Naive thymus-derived CD8-positive, alpha-beta T cell (primary cell): ENCODE measurements at regions not wholly inside any gene's neighbourhood (a gene's known extent, or its start where the extent isn't known, plus 50 kb on each side); places are given as distances from the start of the nearest gene placed in this dataset.

Source experiments
- ATAC-seq, 2 donors: fragments of 150-1000 bp; cut with Tn5 transposase in 1 of 2; sonication (Bioruptor Pico), chemical (Tn5 transposase) in 1 of 2; 1 replicate in 1 of 2; 2 replicates in 1 of 2; pipeline ENCODE4 v1.10.0; 2021; ENCODE audit warnings: mild to moderate bottlenecking in 2 of 2, moderate library complexity in 2 of 2
- POLR2A ChIA-PET: fragments of 350-600 bp; sonication (Branson Sonifier 250); formaldehyde crosslinking; loops from one replicate; lab custom pipeline; 2021; ENCODE audit warnings: antibody characterized with exemption; lab: Charles Lee
- DNase-seq, 10 donors: peaks; one replicate each; pipeline versions ENCODE4 v3.0.0 to v3.0.0-alpha.2; 2020 to 2022
- H3K27ac Mint-ChIP-seq, 10 donors: one replicate each; pipeline ENCODE4 v1.8.0; 2020 to 2022; ENCODE audit warnings: mild to moderate bottlenecking in 10 of 10, mixed read lengths in 10 of 10, moderate library complexity in 4 of 10, inconsistent platforms in 1 of 10
- H3K27me3 Mint-ChIP-seq, 5 donors: one replicate each; pipeline ENCODE4 v1.8.0; 2021 to 2022; ENCODE audit warnings: mixed read lengths in 5 of 5
- H3K36me3 Mint-ChIP-seq, 3 donors: one replicate each; pipeline ENCODE4 v1.8.0; 2020 to 2022; ENCODE audit warnings: mixed read lengths in 3 of 3, mild to moderate bottlenecking in 2 of 3, inconsistent platforms in 1 of 3
- H3K4me1 Mint-ChIP-seq, 4 donors: one replicate each; pipeline ENCODE4 v1.8.0; 2021 to 2022; ENCODE audit warnings: mixed read lengths in 4 of 4
- H3K4me3 Mint-ChIP-seq, 10 donors: one replicate each; pipeline ENCODE4 v1.8.0; 2020 to 2022; ENCODE audit warnings: mild to moderate bottlenecking in 10 of 10, mixed read lengths in 10 of 10, moderate library complexity in 6 of 10, inconsistent platforms in 1 of 10
- H3K9me3 Mint-ChIP-seq, 9 donors: one replicate each; pipeline ENCODE4 v1.8.0; 2020 to 2022; ENCODE audit warnings: mixed read lengths in 9 of 9, mild to moderate bottlenecking in 3 of 9, inconsistent platforms in 1 of 9, moderate library complexity in 1 of 9

DNA sequence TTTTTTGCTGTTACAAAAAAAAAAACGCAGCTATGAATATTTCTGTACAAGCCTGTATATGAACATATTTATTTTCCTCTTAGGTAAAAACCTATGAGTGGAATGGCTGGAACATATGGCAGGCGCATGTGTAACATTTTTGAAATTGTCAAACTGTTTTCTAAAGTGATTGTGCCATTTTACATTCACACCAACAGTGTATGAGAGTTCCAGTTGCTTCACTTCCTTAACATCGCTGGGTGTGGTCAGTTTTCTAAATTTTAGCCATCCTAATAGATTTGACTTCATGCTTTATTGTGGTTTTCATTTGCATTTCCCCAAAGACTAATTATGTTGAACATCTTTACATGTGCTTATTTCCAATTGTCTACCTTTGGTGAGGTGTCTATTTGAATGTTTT, 306.8 kb downstream of the KCNRG start:
- H3K4me3 Mint-ChIP-seq: no peak overlapping the region
- H3K4me1 Mint-ChIP-seq: peaks cover 7 to 23% (median 18%) of the 10 kb centered on the region in 4 donors
- ATAC-seq: no peak
- POLR2A ChIA-PET: interaction anchor here (0.6 kb wide), 1 partner anchor 208 kb away, joined by 3 read pairs; no protein-coding TSS in a partner anchor
- DNase-seq: no peak
- H3K36me3 Mint-ChIP-seq: no peaks in the 10 kb centered on the region
- peaks cover 0 to 9% (median 0%) of the 10 kb centered on the region in 9 donors for H3K9me3 Mint-ChIP-seq
- H3K27me3 Mint-ChIP-seq: no peaks in the 10 kb centered on the region
- no peak overlapping the region for H3K27ac Mint-ChIP-seq

DNA sequence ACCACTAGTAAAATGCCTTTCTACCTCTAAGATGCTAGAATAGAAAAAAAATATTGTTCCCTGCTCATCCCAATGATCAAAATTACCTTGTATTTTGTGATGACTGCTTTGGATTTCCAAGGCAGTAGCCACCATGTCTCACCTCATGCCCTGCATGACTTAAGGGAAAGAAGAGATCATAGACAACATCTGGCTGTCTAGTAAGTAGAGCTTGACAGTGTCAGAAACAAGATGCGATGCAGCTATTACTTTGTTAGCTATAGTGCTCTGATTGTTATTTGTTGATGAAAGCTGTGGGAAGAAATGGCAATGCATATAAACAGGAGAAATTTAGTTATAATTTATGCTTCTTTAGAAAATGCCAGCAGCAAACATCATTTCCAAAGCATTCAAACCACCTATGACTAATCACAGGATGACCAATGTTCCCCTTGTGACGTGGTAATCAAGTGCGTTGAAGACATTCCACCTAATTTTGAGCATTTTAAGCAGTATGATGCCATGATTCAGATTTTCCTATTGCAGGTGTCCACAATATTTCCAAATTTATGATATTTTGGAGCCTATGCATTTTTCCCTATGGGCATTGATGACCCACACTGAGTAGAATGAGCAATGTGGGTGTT, 308.3 kb downstream of the KCNRG start:
- Mint-ChIP-seq H3K27me3 (no peaks in the 10 kb centered on the region), H3K4me1 (peaks cover 5 to 20% (median 18%) of the 10 kb centered on the region in 4 donors), H3K36me3 (no peaks in the 10 kb centered on the region), H3K4me3 (no peak overlapping the region), H3K9me3 (peaks cover 0 to 9% (median 0%) of the 10 kb centered on the region in 9 donors), H3K27ac (no peak overlapping the region)
- ATAC-seq (no peak), DNase-seq (no peak)
- POLR2A ChIA-PET: no interaction called here

DNA sequence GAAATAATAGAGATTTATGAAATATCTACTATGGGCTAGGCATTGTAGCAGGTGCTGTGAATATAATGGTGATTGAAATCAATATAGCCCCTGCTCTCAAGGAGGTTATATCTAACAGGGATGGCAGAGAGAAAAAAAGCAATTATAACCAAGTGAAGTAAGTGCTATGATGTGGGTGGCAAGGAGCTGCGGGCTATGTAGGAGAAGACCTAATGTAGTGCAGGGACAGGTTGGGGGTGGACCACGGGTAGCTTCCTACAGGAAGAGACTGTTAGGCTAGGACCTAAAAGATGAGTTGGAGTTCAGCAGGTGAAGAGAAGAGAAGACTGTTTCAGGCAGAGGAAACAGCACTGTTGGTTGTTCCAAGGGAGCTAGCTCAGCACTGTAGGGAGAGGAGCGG, 311.0 kb downstream of the KCNRG start:
- no peak overlapping the region for H3K27ac Mint-ChIP-seq
- ATAC-seq: no peak
- no peaks in the 10 kb centered on the region for H3K27me3 Mint-ChIP-seq
- no peak for DNase-seq
- H3K36me3 Mint-ChIP-seq: no peaks in the 10 kb centered on the region
- no peak overlapping the region for H3K4me3 Mint-ChIP-seq
- H3K9me3 Mint-ChIP-seq: peaks cover 0 to 9% (median 0%) of the 10 kb centered on the region in 9 donors
- peaks cover 0 to 5% (median 0%) of the 10 kb centered on the region in 4 donors for H3K4me1 Mint-ChIP-seq
- POLR2A ChIA-PET: no interaction called here

DNA sequence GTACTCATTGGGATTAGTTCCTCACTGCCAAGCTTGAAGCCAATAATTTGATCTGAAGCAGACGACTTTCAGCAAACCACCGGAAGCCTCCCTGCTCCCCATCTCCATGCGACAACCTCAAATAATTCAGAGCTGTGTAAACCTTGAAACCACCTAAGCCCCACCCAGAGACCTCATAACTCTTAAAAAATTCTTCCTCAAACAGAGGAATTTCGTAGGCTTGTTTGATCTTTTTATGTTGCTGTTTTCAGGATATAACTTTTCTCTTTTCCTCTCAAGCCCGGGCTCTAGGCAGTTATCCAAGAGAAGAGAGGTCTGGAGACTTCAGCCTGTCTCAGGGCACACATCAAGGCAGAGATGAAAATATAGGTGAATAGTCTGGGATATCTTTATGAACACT, 311.6 kb downstream of the KCNRG start:
- no peaks in the 10 kb centered on the region for H3K27me3 Mint-ChIP-seq
- H3K9me3 Mint-ChIP-seq: peaks cover 0 to 9% (median 0%) of the 10 kb centered on the region in 9 donors
- ATAC-seq (no peak), DNase-seq (no peak)
- no peak overlapping the region for H3K27ac Mint-ChIP-seq
- H3K36me3 Mint-ChIP-seq: no peaks in the 10 kb centered on the region
- peaks cover 0 to 5% (median 0%) of the 10 kb centered on the region in 4 donors for H3K4me1 Mint-ChIP-seq
- POLR2A ChIA-PET: no interaction called here
- peak overlapping the region in 1 of 10 donors; percentile 5 for H3K4me3 Mint-ChIP-seq

DNA sequence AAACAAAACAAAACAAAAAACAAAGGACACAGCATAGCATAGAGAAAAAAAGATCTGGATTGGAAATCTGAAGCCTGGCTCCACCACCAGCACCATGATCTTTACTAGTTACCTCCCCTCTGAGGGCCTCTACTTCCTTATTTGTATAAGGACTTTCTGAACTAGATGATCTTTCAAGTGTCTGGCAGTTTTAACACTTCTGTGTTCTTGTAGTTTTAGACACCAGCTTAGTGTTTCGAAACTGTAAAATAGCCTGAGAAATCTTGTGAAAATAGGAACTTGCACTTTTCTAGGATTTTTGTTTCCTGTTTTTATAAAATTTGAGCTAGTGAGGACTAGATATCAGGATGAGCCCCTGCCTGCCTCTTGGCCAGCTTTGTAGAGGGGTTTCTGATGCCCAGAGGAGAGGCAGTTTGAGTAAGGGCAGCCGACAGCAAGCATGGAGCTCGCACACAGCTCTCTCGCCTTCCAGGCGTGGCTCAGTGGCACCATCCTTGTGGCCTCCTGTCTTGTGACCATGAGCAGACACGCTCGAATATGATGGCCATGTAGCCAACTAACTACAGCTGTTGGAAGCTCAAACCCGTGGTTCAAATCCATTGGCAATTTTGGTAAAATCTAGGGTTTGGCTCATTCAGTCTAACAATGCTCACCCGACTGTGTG, 319.0 kb downstream of the KCNRG start:
- Mint-ChIP-seq H3K27ac (no peak overlapping the region), H3K9me3 (peaks cover 0 to 2% (median 0%) of the 10 kb centered on the region in 9 donors), H3K36me3 (peaks cover 0 to 5% (median 0%) of the 10 kb centered on the region in 3 donors), H3K4me1 (peaks cover 0 to 4% (median 0%) of the 10 kb centered on the region in 4 donors), H3K27me3 (no peaks in the 10 kb centered on the region), H3K4me3 (no peak overlapping the region)
- POLR2A ChIA-PET: interaction anchor here (0.6 kb wide), 1 partner anchor 177 kb away, joined by 4 read pairs; no protein-coding TSS in a partner anchor
- ATAC-seq (no peak), DNase-seq (no peak)

DNA sequence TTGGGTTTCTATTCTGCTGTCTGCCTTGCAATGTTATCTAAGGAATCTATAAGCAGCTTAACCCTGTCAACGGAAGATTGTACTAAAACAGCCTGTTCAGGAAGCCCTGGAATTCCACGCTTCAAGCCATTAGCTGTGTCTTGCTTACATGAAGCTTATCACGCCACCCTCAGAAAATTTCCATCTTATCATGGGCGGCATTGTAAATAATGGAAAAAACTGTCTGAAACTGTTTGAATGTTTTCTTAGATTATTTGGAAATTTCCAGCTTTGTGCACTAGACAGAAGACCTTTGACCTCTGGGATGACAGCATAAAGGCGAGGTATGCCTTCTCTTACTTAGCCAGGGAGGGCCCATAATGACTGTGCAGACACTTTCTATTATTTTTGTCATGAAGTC, 319.7 kb downstream of the KCNRG start:
- Mint-ChIP-seq H3K27ac (no peak overlapping the region), H3K4me3 (no peak overlapping the region), H3K9me3 (peaks cover 0 to 2% (median 0%) of the 10 kb centered on the region in 9 donors), H3K4me1 (peaks cover 0 to 4% (median 0%) of the 10 kb centered on the region in 4 donors), H3K27me3 (peaks cover 0 to 3% (median 0%) of the 10 kb centered on the region in 5 donors), H3K36me3 (peaks cover 0 to 5% (median 0%) of the 10 kb centered on the region in 3 donors)
- POLR2A ChIA-PET: no interaction called here
- ATAC-seq (no peak), DNase-seq (no peak)

DNA sequence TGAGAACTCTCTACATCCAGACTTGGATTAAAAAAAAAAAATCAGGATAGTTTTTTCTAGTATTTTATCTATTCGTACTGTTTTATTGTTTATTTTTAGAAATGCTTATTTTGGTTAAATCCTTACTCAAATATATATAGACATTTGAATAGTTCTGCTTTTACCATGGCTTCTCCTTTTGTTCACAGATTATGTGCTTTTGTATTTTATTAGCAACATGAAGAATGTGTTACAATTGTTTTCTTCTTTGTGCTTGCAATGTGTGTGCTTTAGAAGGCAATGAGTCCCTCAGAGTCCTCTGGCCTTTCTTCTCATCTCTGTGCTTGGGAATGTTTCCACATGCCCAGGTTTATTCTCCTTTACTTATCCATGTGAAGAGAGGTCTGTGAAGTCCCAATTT, 324.0 kb downstream of the KCNRG start:
- Mint-ChIP-seq H3K27me3 (peaks cover 0 to 18% (median 1%) of the 10 kb centered on the region in 5 donors), H3K36me3 (peaks cover 0 to 4% (median 0%) of the 10 kb centered on the region in 3 donors), H3K4me3 (no peak overlapping the region), H3K27ac (no peak overlapping the region), H3K9me3 (peaks cover 0 to 10% (median 0%) of the 10 kb centered on the region in 9 donors), H3K4me1 (no peaks in the 10 kb centered on the region)
- ATAC-seq (no peak), DNase-seq (no peak)
- POLR2A ChIA-PET: no interaction called here

DNA sequence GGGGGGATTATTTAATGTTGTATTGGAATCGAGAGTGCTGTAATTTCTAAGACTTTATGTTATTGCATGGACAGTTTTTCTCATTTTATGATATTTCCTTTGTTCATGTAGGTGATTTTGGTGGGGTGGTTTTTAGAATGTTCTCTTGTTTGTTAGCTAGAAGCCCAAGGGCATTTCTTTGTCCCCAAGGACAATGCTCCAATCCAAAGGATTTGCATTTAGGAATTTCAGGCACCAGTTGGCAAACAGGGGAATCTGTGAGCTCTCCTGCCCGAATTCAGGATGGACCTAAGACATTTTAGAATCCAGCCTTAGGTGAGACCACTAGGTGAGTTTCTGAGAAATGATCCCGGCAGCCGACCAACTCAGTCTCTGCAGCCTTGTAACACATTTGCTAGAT, 324.9 kb downstream of the KCNRG start:
- Mint-ChIP-seq H3K4me1 (peaks cover 0 to 7% (median 1%) of the 10 kb centered on the region in 4 donors), H3K27ac (no peak overlapping the region), H3K9me3 (peaks cover 0 to 10% (median 0%) of the 10 kb centered on the region in 9 donors), H3K4me3 (no peak overlapping the region), H3K36me3 (peaks cover 0 to 4% (median 0%) of the 10 kb centered on the region in 3 donors), H3K27me3 (peaks cover 0 to 22% (median 1%) of the 10 kb centered on the region in 5 donors)
- no peak for ATAC-seq
- DNase-seq: no peak
- POLR2A ChIA-PET: no interaction called here

DNA sequence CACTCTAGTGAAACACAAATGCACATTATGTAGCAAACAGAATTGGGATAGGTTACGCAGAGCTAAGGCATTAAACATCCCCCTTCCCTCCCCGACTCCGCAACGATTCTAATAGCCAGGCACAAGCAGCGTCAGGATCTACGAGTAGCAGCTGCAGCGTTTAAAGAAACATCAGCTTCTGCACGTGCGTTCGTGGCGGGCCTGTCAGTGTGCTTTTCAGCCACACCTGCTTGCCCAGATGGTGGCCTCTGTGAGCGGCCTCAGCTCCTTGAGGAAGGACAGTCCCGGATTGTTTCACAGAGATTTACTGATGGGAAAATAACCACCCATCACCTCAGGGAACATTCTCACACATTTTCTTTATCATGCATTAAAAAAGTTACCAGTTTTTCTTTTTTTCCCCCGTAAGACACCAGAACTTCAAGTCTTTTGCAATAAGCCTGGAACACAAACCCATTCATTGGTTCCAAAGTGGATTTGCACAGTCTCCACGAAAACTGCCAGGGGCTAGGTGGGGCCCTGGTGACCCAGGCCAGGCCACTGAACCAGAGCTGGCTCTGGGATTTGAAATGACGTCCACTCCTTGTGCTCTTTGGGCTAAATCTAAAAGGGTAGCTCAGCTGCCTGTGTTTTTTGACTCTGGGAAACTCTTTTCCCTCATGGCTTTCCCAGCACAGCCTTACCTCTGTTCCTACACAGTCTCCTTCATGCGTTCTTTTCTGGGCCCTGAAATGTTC, 325.5 kb downstream of the KCNRG start:
- peaks cover 0 to 10% (median 0%) of the 10 kb centered on the region in 9 donors for H3K9me3 Mint-ChIP-seq
- POLR2A ChIA-PET: no interaction called here
- no peak for ATAC-seq
- H3K27me3 Mint-ChIP-seq: peaks cover 0 to 22% (median 1%) of the 10 kb centered on the region in 5 donors
- H3K4me1 Mint-ChIP-seq: peaks cover 0 to 7% (median 1%) of the 10 kb centered on the region in 4 donors
- no peak overlapping the region for H3K4me3 Mint-ChIP-seq
- DNase-seq: no peak
- peaks cover 0 to 4% (median 0%) of the 10 kb centered on the region in 3 donors for H3K36me3 Mint-ChIP-seq
- H3K27ac Mint-ChIP-seq: no peak overlapping the region

DNA sequence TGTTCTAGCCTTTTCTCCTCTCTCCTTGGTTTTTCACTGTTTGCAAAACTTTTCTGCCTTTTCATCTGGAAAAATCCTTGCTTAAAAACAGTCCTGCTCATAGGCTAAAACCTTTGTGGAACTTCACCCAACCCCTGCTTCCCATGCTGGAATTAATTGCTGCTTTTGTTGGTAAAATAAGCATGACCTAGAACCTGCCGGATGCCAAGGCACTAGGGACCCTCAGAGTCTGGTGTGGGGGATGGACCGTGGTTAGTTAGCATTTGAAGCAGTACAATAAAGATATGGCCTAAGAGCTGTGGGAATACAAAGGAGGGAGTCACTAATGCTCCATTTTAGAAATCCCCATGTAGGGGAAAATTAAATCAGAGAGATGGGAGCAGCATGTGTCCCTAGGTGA, 326.3 kb downstream of the KCNRG start:
- Mint-ChIP-seq H3K27ac (no peak overlapping the region), H3K9me3 (peaks cover 0 to 10% (median 0%) of the 10 kb centered on the region in 9 donors), H3K27me3 (peaks cover 0 to 22% (median 5%) of the 10 kb centered on the region in 5 donors)

DNA sequence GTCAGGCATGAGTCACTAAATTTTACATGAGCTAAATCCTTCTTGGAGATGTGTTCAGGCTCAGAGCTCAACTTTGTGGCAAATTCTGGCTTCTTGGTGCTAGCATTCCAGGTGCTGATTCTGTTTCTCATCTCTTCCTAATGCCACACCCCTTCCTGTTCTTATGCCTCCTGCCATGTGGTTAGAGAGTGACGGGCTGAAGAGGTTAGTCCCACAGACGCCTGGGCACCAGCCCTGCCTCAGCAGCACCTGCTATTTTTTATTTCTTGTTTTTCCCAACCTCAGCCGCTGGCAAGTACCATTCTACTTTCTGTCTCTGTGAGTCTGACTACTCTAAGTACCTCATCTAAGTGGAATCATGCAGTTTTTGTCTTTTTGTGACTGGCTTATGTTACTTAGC, 329.5 kb downstream of the KCNRG start:
- no peak for ATAC-seq
- peaks cover 6 to 35% (median 9%) of the 10 kb centered on the region in 5 donors for H3K27me3 Mint-ChIP-seq
- POLR2A ChIA-PET: no interaction called here
- peaks cover 0 to 10% (median 0%) of the 10 kb centered on the region in 9 donors for H3K9me3 Mint-ChIP-seq
- no peak overlapping the region for H3K27ac Mint-ChIP-seq
- DNase-seq: no peak
- H3K4me3 Mint-ChIP-seq: no peak overlapping the region
- peaks cover 0 to 4% (median 0%) of the 10 kb centered on the region in 3 donors for H3K36me3 Mint-ChIP-seq
- peaks cover 0 to 10% (median 1%) of the 10 kb centered on the region in 4 donors for H3K4me1 Mint-ChIP-seq

More for the DNA sequence above, 326.3 kb downstream of the KCNRG start:
- DNase-seq (no peak), ATAC-seq (no peak)
- peaks cover 0 to 4% (median 0%) of the 10 kb centered on the region in 3 donors for H3K36me3 Mint-ChIP-seq
- peaks cover 0 to 7% (median 1%) of the 10 kb centered on the region in 4 donors for H3K4me1 Mint-ChIP-seq
- POLR2A ChIA-PET: no interaction called here
- no peak overlapping the region for H3K4me3 Mint-ChIP-seq

DNA sequence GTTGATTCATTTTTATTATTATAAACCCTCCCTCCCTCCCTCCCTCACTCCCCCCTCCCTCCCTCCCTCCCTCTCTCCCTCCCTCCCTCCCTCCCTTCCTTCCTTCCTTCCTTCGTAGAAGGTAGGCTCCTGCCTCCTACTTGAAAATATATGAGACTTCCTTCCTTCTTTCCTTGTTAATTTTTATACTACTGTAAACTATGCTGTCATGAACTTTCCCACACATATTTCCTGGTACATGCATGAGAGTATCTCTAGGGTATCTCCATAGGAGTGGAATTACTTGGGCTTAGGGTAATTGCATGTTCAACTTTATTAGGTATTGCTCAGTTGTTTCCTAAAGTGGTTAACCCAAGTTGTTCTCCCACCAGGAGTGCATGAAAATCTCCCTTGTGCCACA, 330.6 kb downstream of the KCNRG start:
- Mint-ChIP-seq H3K27me3 (peaks cover 6 to 34% (median 9%) of the 10 kb centered on the region in 5 donors), H3K9me3 (peaks cover 0 to 10% (median 0%) of the 10 kb centered on the region in 9 donors), H3K4me1 (peaks cover 0 to 10% (median 1%) of the 10 kb centered on the region in 4 donors), H3K27ac (no peak overlapping the region), H3K36me3 (peaks cover 0 to 4% (median 0%) of the 10 kb centered on the region in 3 donors), H3K4me3 (no peak overlapping the region)
- DNase-seq (no peak), ATAC-seq (no peak)
- POLR2A ChIA-PET: no interaction called here
